GM18868 (cell line): ENCODE measurements at regions not wholly inside any gene's neighbourhood (a gene's known extent, or its start where the extent isn't known, plus 50 kb on each side); places are given as distances from the start of the nearest gene placed in this dataset.

Experiments used
- ATAC-seq: cut with Tn5 transposase; IDR thresholded peaks from one replicate; pipeline ENCODE4 v1.9.1; 2021; ENCODE audit warnings: mild to moderate bottlenecking, moderate library complexity; ENCODE audit not compliant: unreplicated experiment

DNA sequence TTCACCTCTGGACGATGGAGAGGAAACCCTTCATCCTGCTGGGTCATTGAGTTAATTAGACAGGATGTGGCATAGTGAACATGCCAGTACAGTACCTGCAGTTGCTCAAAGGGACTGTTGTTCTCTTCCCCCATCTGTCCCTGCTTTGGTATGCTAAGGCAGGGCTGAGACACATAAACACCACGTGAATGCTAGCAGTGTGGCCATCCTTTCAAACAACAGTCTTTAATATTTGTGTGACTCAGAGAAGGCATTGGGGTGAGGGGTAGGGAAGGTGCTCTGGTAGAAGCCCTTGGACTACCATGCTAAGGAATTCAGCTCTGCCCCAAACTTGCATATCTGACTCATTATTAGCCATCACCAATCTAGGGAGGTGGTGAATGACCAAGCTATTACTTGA lies 180.2 kb upstream of the ZNF618 start:
- ATAC-seq, result no peak

DNA sequence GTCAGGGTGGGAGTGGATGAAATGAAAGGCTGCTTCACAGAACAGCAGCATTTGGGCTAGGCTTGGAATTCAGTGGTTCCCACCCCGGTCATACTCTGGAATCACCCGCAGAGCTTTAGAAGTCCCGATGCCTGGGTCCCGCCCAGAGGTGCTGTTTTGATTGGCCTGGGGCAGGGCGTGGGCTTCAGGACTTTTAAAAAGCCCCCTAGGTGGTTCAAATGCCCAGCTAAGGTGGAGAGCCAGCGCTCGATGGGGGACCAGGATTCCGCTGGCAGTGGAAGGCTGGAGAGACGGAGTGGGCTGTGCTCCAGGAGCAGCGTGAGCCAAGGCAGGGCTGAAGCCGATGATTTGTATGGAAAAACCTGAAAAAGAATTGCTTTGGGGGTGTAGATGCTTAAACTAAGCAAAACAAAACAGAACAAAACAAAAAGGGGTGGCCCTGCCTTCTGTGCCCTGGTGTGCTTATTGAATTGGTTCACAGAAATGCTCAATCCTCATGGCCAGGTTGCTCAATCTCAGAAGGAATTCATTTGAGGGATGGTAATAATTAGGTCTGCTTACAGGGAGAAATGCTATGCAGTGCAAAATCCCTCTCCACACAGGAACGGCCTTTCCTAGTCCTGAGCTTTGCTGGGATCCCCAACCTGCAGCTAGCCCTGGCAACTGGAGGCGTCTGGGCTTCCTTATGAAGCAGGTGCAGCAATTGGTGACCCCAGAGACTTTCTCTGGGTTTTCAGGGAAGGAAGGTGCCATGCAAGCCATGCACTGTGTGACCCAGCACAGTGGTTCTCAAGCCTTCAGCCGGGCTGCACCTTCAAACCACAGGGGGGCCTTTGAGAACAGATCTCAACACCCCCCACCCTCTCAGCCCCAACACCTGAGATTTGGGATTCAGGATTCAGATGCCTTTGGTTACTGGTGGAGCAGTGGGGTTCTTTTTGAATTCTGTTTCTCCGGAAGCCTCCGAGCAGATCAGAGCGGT lies 174.0 kb upstream of the ZNF618 start:
- ATAC-seq, result no peak

DNA sequence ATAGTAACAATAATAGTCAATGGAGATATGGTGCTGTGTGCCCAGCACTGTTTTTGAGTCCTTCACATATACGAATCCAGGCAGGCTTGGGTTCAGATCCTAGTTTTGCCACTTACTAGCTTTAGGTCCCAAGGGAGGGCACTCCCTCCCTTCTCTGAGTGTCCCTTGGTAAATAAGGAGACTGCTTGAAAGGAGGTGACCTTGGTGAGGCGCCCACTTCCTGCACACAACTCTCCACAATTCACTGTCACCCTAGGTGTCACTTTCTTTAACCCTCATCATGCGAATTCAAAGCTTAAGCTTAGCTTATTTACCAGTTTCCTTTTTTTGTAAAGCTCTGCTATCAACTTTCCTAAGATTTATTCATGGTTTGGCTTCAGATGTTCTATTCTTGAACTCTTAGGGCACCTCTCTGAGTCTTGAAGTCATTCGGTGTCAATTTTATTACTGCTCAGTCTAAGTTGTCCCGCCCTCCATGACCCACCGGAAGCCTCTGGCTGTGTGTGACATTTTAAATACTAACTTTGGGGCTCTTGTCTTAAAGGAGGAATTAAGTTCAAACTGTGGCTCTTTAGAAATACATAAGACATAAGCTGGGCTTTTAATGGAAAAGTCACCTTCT lies 170.7 kb upstream of the ZNF618 start:
- no peak for ATAC-seq

DNA sequence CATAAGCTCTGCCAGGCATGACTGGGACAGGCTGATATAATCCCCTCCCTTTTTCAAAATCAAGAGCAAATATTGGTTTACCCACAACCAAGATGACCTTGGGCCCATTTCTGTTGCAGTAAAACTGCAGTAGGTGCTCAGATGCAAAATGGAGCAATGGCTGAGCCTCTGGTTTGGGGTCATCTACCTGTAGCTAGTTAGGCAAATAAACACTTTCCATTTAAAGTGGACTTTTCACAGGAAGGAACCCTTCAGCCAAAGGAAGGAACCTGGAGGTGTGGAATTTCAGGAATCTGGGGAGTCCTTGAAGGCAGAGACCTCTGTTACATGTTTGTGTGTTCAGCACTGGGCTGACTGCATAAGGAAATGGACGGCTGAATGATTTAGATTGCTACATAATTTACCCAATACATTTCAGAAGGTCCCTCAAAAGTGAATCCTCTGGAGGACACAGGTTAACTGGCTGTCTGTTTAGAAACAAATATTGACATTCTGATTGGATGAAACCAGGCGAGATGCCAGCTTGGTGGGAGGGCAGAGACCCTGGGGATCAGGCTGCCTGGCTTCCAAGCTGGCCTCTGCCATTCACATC lies 170.1 kb upstream of the ZNF618 start:
- ATAC-seq, result no peak

DNA sequence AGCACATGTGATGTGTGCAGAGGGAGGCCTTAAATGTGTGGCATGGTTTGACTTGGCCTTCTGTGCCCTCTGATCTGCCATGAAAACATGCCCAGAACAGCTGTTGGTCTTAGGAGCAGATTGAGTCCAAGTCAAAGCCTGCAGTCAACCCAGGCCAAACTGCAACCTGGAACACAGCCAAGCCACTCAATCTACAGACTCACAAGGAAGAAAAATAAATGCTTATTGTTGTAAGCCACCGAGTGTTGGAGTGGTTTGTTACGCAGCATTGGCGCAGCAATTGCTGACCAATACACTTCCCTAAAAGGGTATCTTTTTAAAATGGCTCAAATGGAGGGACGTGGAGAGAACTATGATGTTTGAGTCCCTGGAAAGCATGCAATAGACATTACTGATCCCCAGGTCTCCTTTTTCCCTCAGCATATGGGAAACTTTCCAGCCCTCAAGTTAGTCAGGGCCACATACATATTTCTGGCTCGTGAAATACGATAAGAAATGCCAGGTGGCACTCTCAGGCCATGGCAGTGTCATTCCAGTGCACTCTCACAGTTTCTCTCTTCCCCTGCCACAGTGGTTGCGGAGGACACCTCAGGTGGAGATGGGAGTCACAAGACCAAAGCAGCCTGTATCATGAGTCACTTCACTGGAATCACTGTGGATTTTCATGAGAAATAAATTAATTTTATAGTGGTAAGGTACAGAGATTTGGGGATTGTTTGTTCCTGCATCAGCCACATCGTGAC lies 168.0 kb upstream of the ZNF618 start:
- ATAC-seq, result no peak

DNA sequence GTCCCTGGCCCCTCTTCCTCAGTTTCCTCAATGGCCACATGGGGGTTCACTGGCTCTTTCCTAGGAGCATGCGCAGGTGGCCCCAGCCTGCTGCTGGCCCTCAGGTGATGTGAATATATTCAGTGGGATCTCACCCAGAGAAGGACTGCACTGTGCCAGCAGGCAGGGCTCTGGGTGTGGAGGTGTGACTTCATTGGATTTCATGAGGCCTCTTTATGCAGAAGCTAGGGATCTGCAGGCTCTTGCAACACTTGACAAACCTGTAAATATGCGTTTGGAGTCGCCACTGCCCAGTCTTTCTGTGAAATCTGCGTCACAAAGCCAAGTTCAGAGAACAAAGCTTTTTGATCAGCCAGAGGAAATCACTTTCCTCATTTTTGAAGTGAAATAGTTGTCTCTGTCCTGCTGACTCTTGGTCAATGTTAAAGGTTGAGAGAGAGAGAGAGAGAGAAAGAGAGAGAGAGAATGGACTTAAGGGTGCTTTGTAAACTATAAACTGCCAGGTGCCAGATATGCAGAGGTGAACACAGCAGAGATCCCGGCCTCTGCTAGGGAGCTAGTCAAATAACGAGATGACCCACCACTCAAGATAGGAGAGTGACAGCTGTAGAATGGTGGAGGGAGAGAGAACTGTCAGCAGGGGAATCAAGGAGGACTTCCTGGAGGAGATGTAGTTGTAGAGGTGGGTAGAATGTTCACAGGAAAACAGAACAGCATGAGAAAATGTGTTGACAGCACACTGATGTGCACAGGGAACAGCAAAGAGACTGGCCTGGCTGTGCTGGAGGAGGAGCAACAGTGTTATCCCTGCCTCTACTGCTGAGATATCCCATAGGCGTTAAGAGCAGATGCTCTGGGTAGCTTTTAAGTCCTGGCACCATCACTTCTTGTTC lies 167.0 kb upstream of the ZNF618 start:
- no peak for ATAC-seq

DNA sequence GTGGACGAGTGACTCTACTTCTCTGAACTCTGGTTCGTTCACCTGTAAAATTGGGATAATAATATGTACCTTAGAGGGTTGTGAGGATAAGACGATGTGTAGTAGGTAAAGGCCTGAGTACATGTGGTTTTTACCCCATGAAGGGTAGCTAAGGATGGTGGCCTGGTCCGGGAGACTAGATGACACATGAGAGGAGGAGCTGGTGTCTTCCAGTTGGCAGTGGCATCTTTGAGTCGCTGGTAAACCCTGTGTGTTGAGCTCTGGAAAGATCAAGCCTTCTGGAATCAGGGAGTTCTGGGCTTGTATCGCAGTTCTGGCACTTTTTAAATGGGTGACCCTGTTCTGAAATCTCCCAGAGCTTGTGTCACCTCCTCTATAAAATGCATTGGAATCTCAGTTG lies 166.4 kb upstream of the ZNF618 start:
- no peak for ATAC-seq

DNA sequence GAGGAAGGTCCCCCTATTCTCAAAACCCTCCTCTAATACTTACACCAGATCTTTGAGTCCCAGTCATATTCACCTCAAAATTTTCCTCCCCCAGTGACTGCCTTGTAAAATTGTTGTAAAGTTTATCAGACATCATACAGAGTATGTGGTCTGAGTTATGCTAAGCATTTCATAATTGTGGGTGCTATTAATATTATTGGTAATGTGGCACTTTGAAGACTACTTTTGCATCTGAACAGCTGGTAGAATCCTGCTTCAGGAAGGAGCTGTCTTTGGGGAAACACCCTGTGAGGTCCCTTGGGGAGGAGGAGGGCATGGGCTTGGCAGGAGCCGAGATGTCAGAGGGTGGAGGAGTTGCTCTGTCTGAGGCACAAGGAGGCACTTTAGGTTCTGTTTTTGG lies 164.9 kb upstream of the ZNF618 start:
- ATAC-seq, result no peak

DNA sequence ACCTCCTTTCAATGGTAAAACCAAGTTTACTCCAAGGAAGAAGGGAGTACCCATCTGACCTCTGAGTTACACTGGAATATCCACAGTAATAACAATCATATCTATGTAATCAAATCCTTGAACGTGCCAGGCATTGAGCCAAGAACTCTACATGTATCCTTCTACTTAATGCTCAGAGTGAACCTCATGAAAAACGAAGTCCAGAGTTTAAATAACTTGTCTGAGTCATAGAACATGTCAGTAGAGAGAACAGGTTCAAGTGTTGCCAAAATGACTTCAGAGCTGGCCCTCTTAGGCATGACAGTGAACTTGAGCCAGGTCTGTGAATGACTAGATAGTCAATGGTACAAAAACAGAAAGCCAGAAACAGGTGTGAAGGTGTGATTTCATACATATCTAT lies 164.1 kb upstream of the ZNF618 start:
- no peak for ATAC-seq

DNA sequence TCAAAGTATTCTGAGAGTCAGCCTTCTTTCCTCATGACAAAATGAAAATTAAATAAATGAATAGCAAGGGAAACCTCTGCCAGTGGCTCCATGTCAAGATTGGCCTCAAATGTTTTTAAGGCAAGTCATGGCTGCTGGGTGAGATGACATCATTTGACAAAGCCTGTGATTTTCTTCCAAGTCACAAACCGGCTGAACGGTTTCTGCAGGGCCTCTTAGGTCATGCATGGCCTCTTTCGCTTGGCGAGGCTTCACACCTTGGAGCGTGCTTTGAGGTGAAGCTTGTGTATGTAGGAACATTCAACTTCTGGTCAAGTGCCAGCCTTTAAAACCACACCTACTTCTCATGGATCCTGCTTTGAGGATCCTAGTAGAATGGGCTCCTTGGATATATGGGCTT lies 161.0 kb upstream of the ZNF618 start:
- no peak for ATAC-seq

DNA sequence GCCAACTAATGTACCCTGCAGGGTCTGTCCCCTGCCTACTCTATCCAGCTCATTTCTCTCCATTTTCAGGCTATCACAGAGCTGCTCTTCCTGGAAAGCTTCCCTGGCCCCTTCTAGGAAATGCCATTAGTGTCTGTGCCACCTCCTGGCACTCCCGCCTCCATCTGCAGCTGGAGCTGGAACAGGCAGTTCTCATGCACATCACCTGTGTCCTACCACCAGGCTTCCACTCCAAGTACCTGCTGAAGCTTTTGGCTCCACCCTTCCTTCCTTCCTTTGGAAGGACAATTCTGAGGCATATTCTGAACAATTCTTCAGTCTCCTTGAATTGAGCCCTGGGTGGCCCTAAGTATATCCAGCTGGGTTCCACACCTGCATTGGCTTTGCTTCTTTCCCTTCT lies 156.2 kb upstream of the ZNF618 start:
- no peak for ATAC-seq

DNA sequence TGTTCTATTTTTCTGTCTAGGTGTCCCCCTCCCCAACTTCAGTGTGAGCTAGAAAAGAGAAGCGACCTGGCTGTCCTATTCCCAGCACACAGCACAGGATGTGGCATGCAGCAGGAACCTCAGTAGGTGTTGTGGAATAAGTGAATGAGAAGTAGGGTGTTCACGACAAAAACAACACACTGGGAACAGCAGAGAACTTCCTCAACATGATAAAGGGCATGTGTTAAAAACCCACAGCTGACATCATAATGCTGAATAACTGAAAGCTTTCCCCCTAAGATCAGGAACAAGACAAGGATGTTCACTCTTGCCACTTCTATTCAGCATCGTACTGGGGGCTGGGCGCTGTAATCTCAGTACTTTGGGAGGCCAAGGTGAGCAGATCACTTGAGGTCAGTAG lies 155.6 kb upstream of the ZNF618 start:
- no peak for ATAC-seq

DNA sequence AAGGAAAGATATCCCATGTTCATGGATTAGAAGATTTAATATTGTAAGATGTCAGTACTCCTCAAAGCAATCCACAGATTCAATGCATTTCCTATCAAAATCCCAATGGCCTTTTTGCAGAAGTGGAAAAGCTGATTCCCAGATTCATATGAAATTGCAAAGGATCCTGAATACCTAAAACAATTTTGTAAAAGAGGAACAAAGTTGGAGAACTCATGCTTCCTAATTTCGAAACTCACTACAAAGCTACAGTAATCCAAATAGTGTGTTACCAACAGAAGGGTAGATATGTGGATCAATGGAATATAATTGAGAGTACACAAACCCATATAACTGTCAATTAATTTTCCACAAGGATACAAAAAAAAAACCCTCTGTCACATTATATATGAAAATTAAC lies 154.3 kb upstream of the ZNF618 start:
- no peak for ATAC-seq

DNA sequence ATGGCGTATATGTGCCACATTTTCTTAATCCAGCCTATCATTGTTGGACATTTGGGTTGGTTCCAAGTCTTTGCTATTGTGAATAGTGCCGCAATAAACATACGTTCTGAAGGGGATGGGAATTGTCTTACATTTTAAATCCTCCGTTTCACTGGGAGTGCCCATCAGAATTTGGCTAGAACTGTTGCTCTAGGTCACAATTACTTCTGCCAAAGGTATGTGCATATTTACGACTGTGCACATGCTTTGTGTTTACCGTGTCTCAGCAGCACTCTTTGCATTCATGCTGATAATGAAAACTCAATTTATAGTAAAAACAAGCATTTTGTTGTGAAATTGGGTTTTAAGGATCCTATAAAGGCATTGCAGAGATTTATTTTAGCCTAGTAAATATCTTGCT lies 151.9 kb upstream of the ZNF618 start:
- ATAC-seq, result no peak

DNA sequence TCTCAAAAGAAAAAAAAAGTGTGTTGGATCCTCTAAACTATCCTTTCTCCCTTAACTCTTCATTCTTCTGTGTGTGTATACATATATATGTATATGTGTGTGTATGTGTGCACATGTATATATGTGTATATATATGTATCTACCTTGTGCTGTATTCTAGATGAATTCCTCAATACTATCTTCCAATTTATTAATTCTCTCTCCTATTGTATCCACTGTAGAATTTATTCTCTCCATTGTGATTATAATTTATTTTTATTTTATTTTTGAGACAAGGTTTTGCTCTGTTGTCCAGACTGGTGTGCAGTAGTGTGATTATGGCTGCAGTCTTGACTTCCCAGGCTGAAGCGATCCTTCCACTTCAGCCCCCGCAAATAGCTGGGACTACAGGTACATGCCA lies 147.1 kb upstream of the ZNF618 start:
- no peak for ATAC-seq

DNA sequence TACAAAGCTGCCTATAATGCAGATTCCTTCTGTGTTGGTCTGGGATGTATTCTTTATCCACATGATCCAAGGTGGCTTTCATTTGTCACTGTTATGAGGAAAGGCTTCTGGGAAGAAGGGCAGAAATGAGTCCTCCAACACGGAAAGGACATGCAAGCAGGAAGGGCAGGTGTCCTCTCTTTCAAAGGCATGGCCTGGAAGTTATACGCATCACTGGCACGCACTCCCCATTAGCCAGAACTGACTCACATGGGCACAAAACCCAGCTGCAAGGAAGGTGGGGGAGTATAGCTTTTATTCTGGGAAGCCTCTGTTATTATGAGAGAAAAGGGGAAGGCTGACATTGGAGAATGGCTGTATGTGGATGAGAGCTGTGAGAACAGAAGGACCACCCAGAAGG lies 141.3 kb upstream of the ZNF618 start:
- ATAC-seq, result no peak

DNA sequence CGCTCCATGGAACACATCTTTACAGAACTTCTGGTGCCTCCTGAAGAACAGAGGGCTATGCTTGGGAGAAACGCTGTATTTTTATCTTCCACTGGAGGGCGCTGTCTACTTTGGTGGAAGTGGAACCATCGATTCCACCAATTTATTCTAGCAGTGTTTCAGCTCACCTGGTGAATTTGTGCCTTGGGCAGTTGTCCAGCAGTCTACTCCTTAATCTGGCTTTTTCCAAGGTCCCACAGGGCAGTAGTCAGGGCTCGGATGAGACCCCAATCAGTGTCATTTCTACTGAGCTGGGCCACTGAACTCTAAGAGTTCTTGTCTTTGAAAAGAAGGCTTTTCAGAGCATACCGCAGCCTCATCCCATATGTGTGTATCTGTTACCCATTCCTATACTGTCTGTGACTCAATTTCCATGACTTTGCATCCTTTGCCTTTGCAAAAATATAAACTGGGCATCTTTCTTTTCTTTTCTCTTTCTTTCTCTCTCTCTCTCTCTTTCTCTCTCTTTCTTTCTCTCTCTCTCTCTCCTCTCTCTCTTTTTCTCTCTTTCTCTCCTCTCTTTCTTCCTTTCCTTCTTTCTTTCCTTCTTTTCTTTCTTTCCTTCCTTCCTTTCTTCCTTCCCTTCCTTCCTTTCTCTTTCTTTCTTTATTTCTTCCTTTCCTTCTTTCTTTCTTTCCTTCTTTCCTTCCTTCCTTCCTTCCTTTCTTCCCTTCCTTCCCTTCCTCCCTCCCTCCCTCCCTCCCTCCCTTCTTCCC lies 138.4 kb upstream of the ZNF618 start:
- ATAC-seq, result no peak

DNA sequence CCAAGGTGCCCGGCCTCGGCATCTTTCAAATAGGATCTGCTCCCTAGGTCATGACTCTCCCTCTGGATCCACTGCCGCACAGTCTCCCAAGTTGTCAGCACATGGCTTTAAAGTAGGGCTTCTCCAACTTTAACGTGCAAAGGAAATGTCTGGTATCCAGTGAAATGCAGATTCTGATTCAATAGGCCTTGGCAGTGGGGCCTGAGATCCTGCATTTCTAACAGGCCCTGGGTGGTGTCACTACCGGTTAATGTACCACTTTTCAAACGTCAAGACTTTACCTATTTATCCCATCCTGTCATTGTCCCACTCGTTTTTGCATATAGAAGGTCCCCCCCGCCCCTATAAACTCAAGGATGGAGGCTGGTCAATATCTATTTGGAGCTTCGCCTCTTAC lies 137.6 kb upstream of the ZNF618 start:
- no peak for ATAC-seq

DNA sequence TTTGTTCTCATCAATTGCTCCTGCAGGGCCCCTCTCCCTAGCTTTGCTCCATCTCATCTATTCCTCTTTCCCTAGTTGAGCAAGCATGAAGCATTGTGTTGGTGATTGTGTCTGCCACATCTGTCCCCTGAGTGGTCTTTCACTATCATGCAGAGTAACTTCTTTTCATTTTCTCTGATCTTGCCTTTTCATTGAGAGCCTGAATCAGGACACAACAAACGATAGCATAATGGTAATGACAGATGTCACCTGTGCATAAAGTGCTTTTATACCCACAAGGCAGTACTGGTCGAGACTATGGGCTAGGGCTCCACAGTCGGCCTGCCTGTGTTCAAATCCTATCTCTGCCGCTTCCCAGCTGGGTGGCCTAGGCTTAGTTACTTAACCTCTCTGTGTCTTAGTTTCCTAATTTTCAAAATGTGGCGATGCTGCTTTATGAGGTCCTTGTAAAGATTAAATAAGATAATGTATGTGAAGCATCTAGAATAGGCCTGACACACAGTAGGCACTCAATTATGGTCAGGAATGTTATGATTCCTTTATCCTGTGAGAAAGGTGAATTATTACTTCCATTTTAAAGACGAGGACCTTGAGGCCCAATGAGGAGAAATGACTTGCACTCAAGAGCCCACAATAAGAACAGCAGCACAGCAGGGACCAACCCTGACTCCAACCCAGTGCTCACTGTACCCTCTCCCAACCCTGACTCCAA lies 137.1 kb upstream of the ZNF618 start:
- ATAC-seq, result no peak
